HG02610 (cell line): ENCODE measurements at regions not wholly inside any gene's neighbourhood (a gene's known extent, or its start where the extent isn't known, plus 50 kb on each side); places are given as distances from the start of the nearest gene placed in this dataset.
A peak's percentile ranks its signal among the peaks of the same experiment; 100 is the strongest.

Experiments
- ATAC-seq: cut with Tn5 transposase; IDR thresholded peaks from one replicate; pipeline ENCODE4 v1.9.1; 2021; ENCODE audit warnings: mild to moderate bottlenecking, moderate library complexity; ENCODE audit not compliant: unreplicated experiment

DNA sequence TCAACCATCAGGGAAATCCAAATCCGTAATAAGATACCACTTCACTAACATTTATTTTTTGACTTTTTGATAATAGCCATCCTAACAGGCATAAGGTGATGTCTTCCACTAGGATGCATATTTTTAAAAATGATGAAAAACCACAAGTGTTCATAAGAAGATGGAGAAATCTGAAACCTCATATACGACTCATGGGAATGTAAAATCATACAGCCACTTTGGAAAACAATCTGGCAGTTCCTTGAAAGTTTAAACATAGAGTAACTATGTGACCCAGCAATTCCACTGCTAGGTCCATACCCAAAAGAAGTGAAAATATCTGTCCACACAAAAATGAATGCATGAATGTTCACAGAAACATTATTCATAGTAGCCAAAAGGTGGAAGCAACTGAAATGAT, 431.0 kb downstream of the ENC1 start:
- ATAC-seq, result no peak

DNA sequence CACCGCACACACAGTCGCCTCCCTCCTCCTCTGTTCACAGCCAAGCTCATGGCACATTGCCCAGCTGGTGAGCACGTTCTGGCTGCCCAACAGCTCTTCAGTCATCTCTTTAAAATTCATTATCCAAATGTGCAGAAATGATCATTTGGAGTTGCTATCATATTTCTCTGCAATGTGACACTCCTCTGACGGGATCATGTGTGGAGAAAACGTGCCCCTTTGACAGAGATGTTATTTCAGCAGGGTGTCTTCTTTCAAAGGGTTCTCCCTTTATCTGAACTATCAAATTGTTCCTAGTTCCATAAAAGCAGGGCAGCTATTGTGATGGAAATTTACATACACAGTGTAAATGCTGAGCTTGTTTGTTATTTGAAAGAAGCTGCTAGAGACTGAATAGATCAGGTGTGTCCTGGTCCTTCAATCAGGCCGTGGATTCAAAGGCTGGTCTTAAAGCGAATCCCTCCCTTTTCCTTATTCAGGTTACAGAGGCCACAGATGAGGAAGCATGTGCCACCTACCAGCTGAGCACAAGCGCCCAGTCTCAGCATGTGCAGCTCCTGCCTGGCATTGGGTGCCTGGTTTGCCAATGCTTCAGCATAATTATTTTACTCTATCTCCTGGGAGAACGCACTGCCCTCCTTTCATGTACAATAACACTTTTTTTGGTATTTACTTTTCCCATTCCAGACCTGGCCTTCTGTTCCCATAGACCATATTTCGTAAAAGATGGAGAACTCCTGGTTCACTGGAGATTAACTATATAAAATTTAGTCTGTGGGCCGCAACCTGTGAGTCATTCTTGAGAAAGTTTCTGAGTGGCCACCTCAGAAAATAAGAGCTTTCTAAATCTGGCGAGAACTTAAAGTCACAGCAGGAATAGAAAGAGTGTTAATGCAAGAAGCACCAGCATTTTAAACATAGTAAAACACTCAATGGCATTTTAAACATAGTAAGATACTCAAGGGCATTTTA, 433.7 kb downstream of the ENC1 start:
- no peak for ATAC-seq

DNA sequence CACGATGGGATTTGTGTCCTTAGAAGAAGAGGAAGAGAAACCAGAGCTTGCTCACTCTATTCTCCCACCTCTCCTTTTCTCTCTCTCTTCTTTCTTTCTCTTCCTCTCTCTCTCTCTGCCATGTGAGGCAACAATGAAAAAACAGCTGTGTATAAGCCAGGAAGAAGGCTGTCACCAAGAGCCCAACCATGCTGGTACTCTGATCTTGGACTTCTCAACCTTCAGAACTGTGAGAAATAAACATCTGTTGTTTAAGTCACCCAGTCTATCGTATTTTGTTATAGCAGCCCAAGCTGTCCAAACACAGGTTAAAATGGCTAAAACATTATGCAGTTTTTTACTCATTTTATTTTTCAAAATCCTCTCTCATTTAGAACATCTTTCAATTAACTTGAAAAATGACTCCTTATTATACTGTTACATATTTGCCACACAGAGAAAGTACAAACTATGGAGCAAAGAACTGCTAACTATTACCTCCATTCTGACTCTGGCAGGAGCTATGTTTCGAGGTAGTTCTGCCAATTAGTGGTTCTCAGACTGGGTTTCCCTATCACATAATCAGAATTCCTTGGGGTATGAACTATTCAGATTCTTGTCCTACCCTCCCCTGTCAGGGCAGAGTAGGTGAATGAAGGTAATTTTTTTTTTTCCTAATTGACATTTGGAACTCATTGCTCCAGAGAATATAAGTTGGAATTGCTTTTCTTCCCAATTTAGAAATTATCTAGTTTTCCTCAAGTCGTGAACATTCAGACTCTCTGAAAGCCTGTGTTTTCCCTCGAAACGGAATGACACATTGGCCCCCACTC, 434.6 kb downstream of the ENC1 start:
- no peak for ATAC-seq

DNA sequence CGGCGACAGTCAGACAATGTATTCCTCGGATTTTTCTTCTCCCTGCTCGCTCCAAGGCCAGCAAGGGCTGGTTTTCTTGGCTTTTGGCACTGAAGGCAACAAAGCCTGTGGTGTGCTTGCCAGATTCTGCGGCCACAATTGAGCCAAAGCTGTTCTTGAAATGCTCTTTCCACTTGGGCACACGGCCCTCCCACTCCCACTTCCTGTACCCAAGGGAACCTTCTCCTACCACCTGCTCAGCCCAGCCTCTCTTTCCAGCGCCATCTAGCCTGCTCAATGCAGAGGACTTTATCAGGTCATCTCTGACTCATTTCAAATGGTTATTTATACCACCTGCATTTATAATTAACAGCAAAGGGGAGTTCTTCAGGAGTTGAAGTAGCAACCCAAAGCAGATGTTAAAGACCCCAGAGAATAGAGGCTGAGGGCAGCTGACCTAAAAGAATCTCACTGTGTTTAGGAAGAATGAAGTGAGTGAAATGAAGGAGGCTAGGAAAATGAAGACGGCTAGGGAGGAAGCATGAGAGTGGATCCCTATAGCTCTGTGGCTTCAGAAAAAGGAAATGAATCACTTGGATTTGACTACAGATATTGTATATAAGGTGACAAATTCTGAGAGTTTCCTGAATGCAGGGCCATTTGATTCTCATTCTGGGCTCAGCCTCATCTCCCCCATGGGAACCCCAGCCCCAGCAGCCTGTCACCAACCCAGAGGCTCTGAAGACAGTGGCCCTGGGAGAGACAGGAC, 439.0 kb downstream of the ENC1 start:
- ATAC-seq, result peak; percentile 73

DNA sequence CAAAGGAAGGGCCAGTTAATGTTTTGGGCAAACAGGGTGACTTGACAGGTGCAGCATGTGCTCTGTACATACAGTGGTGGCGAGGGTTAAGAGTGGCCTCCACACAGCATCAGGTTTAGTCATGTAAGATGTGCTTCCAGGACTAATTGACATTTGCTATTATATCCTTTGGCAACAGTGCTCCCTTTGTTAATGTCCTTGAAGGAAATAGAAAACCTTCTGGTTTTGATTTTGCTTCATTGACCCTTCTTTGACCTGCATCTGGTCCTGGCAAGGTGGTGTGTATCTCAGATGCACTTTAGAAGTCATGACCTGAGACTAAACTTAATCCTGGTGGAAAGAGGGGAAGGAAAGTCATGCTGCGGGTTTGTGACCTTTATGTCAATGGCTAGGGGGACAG, 440.0 kb downstream of the ENC1 start:
- no peak for ATAC-seq

DNA sequence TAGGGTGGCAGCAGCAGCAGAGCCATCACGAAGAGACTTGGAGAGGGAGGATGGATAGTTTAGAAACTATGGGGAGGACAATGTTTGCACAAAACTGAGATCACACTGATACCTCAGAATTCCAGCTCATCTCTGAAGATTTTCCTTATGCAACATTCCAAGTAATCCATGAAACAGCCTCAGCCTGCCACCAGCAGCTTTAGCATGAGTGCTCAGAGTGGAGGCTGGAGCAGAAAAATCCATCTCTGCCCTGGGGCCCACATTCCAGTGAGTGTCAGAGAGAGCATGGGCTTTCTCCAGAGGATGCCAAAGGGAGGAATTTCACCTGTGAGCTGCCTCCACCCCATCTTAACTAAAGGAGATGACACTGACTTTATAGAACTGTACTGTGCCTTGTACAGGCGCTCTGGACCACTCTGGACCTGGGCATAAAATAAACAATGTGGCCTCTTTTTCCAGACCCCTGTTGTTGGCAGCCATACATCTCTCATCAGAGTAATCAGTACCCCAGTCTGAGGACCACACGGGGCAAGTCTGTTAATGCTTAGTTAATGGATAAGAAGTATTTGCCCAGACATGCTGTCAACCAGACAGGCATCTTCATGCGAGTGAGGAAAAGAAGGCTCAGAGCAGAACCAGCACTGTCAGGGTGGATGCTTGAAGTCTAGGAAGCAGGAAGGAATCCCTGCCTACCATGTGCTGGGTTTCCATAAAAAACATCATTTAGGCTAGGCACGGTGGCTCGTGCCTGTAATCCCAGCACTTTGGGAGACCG, 440.9 kb downstream of the ENC1 start:
- ATAC-seq, result no peak

DNA sequence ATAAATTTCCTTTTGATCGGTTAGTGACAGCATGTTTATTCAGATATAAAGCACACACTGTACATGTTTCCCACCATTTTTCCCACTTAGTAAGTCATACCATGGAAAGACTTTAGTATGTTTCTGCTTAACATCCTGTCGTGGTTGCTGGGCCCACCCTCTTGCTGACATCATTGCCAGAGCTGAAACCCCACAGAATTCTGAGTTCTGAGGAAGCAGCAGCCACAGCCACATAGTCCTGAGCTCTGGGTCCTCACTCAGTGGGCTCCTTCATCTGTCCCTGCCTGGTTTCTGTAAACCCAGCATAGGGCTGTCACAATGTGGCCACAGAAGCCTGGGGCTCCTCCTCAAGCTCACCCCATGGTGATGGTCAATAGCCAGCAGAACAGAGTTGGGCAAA, 441.5 kb downstream of the ENC1 start:
- peak; percentile 35 for ATAC-seq

DNA sequence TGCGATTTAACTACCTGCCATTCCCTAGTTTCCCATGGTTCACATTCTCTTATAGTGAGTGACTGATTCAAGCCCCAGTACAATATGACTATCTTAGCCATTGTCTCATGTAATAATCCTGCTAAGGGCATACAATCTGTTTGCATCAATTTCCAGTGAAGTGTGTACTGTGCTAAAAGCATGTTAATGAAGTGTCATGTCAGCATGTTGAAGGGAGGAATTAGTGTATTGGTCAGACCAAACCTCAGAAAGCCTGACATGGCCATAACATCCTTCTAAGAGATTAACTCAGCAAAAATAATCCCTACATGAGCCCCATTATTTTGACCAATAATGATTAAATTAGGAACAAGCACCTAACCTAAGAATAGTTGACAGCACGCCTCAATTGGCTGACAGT, 442.4 kb downstream of the ENC1 start:
- ATAC-seq, result no peak

DNA sequence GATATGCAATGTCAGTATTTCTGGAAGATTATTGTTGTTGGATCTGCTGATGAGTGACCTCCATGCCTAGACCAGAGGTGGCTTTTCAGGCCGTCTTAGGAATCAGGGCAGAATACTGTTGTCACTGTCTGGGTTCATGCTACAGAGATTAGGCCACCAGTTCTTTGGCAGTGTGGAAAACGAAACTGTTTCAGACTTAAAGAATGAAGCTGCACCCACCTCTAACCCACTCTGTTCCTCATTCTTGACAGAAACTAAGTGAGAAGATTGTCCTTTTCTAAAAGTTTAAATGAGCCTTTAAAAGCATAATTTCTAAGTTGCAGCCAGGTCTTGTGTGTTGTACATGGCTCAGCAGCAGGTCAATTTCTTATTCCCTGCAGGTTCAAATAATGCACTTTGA, 444.3 kb downstream of the ENC1 start:
- peak; percentile 65 for ATAC-seq

DNA sequence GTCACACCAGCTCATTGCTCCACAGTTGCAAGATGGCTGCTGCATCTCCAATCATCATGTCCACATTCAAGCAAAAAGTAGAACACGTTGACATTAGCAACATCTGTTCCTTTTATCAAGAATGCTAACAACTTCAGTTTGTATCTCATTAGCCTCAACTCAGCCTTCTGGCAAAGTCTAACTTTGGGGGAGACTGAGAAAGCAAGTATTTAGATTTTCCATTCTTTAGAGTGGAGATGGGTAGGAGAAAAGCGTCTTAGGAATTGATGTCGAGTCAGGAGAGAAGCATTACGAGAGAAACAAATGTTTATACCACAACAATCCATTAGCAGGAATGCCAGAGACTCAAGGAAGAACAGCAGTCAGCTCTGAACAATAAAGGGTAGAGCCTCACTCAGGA, 446.3 kb downstream of the ENC1 start:
- ATAC-seq, result no peak

DNA sequence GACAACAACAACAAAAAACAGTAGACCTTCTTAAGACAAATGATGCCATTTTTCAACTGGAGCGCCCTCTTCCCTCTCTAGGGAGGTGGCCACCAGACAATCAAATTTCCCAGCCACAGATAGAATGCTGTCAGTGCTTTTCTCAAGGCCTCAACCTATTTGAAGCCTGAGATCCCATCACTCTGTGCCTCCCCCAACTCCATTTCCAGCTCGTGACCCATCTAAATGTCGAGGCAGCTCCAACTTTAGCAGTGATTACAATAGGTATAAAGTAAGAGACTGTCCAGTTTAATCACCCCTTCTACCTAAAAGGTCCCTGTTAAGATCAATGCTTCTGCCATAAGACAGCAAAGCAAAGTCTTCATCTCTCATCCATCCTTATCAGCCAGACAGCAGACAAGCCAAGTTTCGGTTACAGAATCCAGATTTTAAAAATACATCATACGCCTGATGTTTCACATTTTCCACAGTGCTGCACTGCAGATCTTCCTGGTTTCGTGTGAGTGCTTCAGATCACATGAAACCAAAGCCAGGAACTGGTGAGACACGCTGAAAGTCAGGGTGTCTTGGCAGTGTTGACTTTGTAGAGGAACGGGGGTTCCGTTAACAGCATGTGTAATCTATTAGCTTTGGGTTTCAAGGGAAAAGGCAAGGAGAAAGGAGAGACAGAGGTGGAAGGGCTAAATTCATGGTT, 447.8 kb downstream of the ENC1 start:
- no peak for ATAC-seq

DNA sequence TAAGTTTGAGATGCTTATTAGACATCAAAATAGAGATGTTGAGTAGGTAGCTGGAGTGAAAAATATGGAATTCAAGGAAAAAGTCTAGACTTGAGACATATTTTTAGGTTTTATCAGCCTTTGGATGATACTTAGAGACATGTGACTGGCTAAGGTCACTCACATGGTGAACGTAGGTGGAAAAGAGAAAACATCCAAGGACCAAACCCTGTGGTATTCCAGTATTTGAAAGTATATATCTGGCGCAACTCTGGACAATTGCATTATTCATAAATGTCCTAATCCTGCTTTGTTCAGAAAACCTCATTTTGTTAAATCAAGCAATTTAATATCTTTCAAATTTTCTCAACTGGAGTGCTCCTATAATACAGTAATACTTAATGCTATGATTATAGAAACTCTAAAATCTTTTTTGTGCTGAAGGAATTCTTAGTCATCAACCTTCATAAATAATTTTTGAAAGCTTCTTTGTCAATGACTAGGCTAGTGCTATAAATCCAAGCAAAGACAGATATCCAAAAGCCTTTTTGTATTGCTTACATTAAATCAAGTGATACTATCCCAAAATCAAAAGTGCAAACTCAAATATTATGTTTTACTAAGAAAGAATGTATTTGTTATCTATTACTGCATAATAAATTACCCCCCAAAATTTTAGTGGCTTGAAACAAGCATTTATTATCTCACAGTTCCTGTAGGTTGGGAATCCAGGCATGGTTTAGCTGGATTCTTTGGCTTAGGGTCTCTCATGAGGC, 452.0 kb downstream of the ENC1 start:
- no peak for ATAC-seq

DNA sequence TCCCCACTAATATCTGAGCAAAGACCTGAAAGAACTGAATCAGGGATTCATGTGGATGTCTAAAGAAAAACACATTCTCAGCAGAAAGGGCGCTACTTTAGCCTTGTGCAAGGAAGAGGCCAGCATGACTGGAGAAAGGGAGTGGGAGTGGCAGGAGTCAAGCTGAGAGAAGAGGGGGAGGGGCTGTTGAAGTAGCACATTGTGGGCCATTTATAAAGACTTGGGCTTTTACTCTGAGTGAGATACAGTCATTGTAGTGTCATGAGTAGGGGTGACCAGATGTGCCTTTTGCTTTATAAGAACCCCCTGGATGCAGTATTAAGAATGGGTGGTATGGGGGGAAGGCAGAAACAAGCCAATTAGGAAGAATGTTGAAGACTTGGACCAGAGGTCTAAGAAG, 452.8 kb downstream of the ENC1 start:
- ATAC-seq, result no peak

DNA sequence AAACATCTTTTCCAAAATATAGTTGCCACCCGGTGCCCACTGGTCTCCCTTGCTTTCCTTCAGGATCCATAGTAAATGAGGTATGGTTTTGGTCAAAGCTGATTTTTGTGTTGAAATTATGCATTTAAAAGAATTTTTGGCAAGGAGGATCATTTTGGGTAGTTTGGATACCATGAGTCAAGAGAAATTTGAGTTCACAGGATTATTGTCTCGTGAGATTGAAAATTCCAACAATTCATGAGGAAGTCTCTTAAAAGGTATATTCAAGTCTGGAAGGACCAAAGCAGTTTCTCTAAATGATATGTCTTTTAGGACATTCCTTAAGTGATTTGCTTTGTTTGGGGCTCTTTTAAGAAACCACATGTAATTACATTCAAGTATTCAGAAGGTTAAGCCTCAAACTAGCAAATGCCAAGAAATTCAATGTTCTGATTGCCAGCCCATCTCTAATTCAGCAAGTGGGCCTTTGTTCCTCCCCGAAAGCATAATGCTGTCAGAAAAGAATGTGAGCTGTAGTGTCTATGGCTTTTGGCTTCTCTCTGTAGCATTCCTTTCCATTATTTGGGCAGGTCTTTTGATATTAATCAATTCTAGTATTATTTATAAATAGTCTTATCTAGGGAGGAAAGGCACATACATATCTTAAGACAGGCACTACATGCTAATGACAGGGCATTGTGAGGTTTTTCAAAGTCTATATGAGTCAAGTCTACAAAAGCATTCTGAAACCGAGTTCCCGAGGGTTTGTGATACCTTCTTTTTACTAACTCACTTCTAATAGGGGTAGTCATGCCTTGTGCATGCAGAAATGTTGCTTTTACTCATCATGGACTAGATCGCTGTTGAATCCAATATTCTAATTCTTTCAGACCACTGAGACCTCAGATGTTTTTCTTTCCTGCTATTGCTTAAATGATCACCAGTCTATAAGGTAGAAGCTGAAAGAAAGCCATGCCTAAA, 453.9 kb downstream of the ENC1 start:
- ATAC-seq, result no peak

DNA sequence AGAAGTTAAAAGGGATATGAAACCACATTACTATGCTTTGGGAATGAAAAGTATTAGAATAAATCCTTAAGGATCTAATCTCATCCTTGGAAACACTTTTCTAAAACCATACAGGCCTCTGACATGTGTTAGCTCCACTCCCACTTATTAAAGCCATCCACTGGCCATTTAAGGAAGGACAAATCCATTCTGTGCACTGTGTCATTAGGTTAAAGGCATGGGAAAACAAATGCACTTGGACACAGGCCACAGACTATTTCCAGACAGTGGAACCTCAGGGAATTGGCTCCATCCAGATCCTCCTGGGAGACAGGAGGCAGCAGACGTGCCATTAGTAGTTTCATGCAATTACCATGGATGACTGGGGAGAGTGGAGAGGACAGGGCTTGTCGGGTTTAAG, 454.9 kb downstream of the ENC1 start:
- ATAC-seq, result no peak

DNA sequence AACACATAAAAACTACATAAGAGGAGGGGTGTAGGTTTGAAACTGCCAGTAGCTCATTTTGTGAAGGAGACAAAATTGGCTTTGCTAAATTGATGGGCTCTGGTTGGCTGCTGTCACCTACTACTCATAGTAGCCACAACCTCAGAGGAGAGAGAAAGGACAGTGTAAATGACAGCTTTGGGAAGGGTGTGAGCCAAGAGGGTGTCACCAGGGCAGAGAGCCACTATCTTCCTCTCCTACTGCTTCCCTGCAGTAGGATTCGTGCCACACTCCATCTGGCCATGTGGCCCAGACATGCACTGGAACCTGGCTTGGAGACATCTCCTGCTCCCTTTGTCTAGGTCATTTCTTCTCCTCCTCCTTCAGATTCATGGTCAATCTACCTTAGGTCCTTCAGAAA, 455.9 kb downstream of the ENC1 start:
- ATAC-seq, result no peak

DNA sequence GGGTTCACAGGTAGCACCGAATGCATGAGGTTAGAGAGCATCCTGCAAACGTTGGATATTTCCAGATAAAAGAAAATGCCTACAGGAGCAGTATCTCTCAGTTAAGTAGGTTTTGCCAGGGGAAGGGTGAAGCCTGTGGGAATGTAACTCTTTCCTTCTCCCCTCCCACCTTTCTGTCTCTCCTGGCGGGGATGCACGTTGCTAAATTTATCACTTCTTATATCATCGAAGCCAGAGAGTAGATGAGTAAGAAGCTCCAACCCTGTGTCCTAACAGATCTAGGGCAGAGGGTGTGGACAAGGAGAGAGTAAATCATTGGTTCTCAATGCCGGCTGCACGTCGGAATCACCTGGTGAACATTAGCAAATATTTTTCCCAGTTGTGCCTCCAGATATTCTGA, 457.5 kb downstream of the ENC1 start:
- ATAC-seq, result no peak

DNA sequence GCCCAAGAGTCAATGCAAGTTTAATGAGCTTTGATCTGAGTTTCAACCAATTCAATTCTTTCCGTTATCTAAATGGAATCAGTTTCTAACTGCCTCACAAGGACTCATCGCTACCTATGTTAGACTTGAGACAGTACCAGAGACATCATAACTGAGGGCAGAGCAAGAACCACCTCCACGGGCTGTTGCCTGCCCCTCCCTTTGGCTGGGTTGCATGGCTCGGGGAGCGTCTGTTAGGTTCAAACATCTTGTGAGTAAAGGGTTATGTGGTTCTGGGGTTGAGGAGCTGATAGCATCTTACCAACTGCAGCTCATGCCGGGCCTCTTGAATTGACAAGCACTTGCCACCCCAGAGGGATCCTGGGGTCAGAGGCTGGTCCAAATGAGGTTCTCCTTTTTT, 457.9 kb downstream of the ENC1 start:
- no peak for ATAC-seq
